ENCODE measurements at regions not wholly inside any gene's neighbourhood (a gene's known extent, or its start where the extent isn't known, plus 50 kb on each side); places are given as distances from the start of the nearest gene placed in this dataset.
"Not testable (repeated sequence)": the region's sequence is repeated elsewhere in the genome, so short reads cannot be mapped to it uniquely, and the experiment has no call there.

DNA sequence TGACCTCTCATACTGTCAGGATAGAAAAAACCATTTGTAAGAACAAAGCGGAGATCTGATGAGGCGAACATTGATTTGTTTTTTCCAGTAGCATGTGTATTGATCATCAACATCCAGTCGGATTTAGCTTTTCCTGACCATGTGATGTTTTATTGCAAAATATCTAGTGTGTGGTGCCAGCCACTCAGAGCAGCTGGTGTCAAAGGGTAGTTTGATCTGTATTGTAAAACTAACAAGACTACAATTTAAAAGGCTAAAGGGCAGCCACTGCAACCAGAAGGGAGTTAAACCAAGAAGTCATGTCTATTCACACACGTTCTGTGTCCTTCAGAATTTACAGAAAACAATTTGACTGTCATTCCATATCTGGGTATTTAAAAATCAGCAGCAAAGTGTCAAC lies 719.0 kb upstream of the FRG1 start:
- H3K36me3 Mint-ChIP-seq (ENCODE audit: low read depth): no peaks in the 10 kb centered on the region
- no peak overlapping the region for H3K27ac Mint-ChIP-seq
- no peaks in the 10 kb centered on the region for H3K27me3 Mint-ChIP-seq
- H3K4me3 Mint-ChIP-seq: no peak overlapping the region
- no peaks in the 10 kb centered on the region for H3K4me1 Mint-ChIP-seq (ENCODE audit: low read depth)
- no peaks in the 10 kb centered on the region for H3K9me3 Mint-ChIP-seq

DNA sequence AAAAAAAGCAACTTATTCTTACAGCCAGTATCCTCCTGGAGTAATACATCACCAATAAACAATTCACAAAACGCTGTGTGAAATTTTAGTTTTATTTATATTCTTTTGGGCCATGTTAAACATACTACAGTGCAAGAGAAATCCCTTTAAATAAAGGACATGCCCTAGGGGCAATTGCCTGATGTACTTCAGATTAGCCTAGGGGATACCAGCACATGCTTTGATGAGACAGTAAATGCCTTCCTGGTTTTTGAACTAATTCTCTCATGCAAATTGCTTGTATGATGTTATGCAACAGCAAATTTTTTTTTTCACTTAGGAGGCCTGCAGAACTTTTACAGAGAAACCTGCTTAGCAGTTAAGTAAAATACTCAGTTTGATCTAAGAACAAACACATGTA lies 711.9 kb upstream of the FRG1 start:
- Mint-ChIP-seq H3K36me3 (ENCODE audit: low read depth) (no peaks in the 10 kb centered on the region), H3K27ac (no peak overlapping the region), H3K4me1 (ENCODE audit: low read depth) (no peaks in the 10 kb centered on the region), H3K4me3 (no peak overlapping the region), H3K27me3 (no peaks in the 10 kb centered on the region), H3K9me3 (peaks cover 3% of the 10 kb centered on the region)

DNA sequence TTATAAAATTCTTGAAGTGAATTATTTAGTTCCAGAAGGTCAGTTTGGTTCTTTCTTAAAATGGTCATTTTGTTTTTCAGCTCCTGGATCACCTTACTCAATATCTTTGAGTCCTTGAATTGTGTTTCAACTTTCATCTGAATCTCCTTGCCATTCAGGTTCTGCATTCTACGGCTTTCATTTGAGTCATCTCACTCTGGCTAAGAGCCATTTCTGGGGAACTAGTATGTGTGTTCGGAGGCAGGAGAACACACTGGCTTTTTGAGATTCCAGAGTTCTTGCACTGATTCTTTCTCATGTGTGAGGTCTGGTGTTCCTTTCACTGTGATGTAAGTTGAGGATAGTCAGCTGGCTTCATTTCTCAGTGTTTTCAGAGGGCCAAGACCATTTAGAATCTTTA lies 708.4 kb upstream of the FRG1 start:
- H3K36me3 Mint-ChIP-seq (ENCODE audit: low read depth): no peaks in the 10 kb centered on the region
- H3K4me3 Mint-ChIP-seq: no peak overlapping the region
- no peaks in the 10 kb centered on the region for H3K4me1 Mint-ChIP-seq (ENCODE audit: low read depth)
- peaks cover 7% of the 10 kb centered on the region for H3K9me3 Mint-ChIP-seq
- H3K27me3 Mint-ChIP-seq: no peaks in the 10 kb centered on the region
- no peak overlapping the region for H3K27ac Mint-ChIP-seq

DNA sequence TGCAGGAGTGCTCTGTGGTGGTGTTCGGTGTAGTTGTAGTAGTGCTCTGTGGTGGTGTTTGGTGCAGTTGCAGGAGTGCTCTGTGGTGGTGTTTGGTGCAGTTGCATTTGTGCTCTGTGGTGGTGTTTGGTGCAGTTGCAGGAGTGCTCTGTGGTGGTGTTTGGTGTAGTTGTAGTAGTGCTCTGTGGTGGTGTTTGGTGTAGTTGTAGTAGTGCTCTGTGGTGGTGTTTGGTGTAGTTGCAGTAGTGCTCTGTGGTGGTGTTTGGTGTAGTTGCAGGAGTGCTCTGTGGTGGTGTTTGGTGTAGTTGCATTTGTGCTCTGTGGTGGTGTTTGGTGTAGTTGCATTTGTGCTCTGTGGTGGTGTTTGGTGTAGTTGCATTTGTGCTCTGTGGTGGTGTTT lies 706.9 kb upstream of the FRG1 start:
- H3K4me1 Mint-ChIP-seq (ENCODE audit: low read depth); H3K36me3 Mint-ChIP-seq (ENCODE audit: low read depth); H3K27ac Mint-ChIP-seq; H3K27me3 Mint-ChIP-seq; H3K9me3 Mint-ChIP-seq; H3K4me3 Mint-ChIP-seq: not testable (repeated sequence)

DNA sequence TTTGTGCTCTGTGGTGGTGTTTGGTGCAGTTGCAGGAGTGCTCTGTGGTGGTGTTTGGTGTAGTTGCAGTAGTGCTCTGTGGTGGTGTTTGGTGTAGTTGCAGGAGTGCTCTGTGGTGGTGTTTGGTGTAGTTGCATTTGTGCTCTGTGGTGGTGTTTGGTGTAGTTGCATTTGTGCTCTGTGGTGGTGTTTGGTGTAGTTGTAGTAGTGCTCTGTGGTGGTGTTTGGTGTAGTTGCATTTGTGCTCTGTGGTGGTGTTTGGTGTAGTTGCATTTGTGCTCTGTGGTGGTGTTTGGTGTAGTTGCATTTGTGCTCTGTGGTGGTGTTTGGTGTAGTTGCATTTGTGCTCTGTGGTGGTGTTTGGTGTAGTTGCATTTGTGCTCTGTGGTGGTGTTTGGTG lies 705.7 kb upstream of the FRG1 start:
- H3K27me3 Mint-ChIP-seq; H3K4me1 Mint-ChIP-seq (ENCODE audit: low read depth); H3K27ac Mint-ChIP-seq; H3K9me3 Mint-ChIP-seq; H3K36me3 Mint-ChIP-seq (ENCODE audit: low read depth); H3K4me3 Mint-ChIP-seq: not testable (repeated sequence)

DNA sequence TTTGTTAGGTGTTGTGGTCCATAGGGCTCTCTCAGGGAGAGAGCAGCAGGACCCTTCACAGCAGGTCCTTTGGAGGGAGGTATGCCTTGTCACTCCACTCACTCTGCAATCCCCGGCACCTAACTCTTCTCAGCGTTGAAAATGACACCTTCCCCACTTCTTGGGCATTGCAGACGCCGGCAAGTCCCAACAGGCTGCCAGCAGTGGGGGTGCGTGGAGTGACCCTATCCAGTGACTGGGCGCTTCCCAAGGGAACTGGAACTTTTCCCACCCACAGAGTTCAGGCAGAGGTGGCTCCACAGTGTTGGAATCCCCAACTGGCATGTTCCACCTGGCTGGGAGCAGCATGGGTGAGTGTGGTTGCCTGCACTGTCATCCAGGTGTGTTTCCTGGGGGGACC lies 705.1 kb upstream of the FRG1 start:
- H3K4me3 Mint-ChIP-seq: no peak overlapping the region
- H3K27me3 Mint-ChIP-seq: no peaks in the 10 kb centered on the region
- no peaks in the 10 kb centered on the region for H3K36me3 Mint-ChIP-seq (ENCODE audit: low read depth)
- H3K4me1 Mint-ChIP-seq (ENCODE audit: low read depth): no peaks in the 10 kb centered on the region
- H3K27ac Mint-ChIP-seq: no peak overlapping the region
- peaks cover 7% of the 10 kb centered on the region for H3K9me3 Mint-ChIP-seq

DNA sequence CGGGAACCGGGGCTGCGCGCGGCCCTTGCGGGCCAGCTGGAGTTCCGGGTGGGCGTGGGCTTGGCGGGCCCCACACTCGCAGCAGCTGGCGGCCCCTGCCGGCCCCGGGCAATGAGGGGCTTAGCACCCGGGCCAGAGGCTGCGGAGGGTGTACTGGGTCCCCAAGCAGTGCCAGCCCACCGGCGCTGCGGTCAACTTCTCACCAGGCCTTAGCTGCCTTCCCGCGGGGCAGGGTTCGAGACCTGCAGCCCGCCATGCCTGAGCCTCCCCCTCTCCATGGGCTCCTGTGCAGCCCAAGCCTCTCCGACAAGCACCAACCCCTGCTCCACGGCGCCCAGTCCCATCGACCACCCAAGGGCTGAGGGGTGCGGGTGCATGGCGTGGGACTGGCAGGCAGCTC lies 704.4 kb upstream of the FRG1 start:
- H3K4me3 Mint-ChIP-seq; H3K27me3 Mint-ChIP-seq; H3K4me1 Mint-ChIP-seq (ENCODE audit: low read depth); H3K9me3 Mint-ChIP-seq; H3K36me3 Mint-ChIP-seq (ENCODE audit: low read depth); H3K27ac Mint-ChIP-seq: not testable (repeated sequence)

DNA sequence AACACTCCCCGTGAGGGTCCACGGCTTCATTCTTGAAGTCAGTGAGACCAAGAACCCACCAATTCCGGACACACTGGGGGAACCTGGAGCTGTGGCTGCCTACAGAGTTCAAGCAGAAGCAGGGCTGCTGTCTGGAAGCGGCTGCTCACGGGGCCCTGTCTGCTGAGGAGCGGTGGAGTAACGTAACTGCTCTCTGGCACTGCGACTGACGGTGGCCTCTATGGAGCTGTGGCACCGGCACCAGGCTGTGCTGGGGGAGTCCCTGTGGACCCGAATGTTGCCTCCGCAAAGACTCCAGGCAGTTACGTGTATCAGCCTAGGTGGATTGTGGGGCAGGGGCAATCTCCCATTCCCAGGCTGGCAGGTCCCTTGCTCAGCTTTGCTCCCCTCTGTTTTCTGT lies 703.3 kb upstream of the FRG1 start:
- Mint-ChIP-seq H3K36me3 (ENCODE audit: low read depth) (no peaks in the 10 kb centered on the region), H3K27ac (no peak overlapping the region), H3K9me3 (peaks cover 4% of the 10 kb centered on the region), H3K27me3 (no peaks in the 10 kb centered on the region), H3K4me1 (ENCODE audit: low read depth) (no peaks in the 10 kb centered on the region), H3K4me3 (no peak overlapping the region)

DNA sequence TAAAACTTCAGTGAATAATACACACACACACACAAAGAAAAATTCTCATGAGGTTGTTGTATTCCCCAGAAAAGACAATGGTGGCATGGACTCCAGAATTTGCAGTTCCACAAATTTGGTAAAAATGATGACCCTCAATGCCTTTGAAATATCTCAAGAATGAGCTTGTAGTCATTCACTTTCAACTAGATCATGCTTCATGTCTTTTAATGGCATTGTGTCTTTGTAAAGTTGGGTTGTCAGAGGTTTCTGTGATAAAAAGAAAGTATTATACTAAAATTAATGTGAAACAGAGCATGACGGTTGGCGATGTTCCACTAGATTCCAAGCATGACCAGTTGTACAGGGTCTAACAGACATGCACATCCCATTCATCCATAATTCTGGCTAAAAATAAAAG lies 685.0 kb upstream of the FRG1 start:
- H3K27ac Mint-ChIP-seq: no peak overlapping the region
- no peaks in the 10 kb centered on the region for H3K36me3 Mint-ChIP-seq (ENCODE audit: low read depth)
- no peaks in the 10 kb centered on the region for H3K4me1 Mint-ChIP-seq (ENCODE audit: low read depth)
- H3K27me3 Mint-ChIP-seq: no peaks in the 10 kb centered on the region
- no peak overlapping the region for H3K4me3 Mint-ChIP-seq
- peaks cover 15% of the 10 kb centered on the region for H3K9me3 Mint-ChIP-seq

DNA sequence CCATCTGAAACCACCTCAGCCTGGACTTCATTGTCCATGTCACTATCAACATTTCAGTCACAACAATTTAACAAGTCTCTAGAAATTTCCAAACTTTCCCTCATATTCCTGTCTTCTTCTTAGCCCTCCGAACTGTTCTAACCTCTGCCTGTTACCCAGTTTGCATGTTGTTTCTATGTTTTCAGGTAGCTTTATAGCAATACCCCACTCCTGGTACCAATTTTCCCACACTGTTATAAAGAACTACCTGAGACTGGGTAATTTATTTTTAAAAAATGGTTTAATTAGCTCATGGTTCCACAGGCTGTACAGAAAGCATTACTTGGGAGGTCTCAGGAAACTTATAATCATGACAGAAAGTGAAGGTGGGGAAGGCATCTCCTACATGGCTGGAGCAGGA lies 679.2 kb upstream of the FRG1 start:
- Mint-ChIP-seq H3K27ac (no peak overlapping the region), H3K36me3 (ENCODE audit: low read depth) (no peaks in the 10 kb centered on the region), H3K9me3 (peaks cover 17% of the 10 kb centered on the region), H3K27me3 (no peaks in the 10 kb centered on the region), H3K4me3 (no peak overlapping the region), H3K4me1 (ENCODE audit: low read depth) (no peaks in the 10 kb centered on the region)

DNA sequence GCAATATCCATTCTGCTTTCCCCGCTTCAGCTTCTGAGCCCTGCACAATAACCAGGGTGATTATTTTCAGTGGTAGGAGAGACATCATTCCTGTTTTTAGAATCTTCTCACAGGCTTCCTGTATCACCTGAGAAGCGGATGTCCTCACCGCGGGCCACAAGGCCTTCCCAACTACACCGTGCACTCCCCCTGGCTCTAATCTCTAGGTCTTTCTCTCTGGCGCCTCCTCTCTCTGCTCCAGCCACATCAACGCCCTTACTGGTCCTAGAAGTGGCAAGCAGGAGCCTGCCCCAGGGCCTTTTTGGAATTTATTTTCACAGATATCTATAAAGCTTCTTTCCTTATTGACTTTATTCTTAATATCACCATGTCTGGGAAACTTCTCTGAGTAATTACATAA lies 675.2 kb upstream of the FRG1 start:
- H3K4me1 Mint-ChIP-seq (ENCODE audit: low read depth): no peaks in the 10 kb centered on the region
- no peaks in the 10 kb centered on the region for H3K27me3 Mint-ChIP-seq
- peaks cover 12% of the 10 kb centered on the region for H3K9me3 Mint-ChIP-seq
- no peaks in the 10 kb centered on the region for H3K36me3 Mint-ChIP-seq (ENCODE audit: low read depth)
- no peak overlapping the region for H3K4me3 Mint-ChIP-seq
- H3K27ac Mint-ChIP-seq: no peak overlapping the region

DNA sequence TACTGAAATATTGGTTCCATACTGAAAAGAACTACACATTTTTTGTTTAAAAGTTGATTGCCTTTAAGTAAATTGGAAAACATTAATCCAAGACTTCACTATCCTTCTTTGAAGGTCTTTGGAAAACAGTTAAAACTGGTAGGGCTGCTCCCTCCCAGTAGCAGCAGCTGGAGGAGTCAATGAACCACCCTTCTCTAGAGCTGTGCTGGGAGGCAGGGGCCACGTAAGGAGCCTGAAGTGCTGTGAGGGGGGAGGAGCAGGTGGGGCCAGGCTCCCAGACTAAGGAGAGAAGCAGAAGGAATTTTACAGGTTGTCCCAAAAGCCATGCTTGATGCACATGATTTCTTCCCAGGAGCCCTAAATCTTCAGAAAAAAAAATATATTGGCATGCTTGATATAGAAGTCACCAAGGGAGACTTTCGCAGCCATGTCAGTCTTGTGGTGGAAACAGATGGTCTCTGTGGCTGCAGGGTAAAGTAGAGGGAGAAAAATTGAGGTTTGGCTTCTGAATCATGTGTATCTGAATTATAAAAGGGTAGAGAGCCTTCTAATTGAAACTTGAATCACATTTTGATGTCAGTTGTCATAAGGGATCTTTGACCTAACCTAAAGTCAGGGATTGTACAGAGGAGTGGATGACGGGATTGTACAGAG lies 673.2 kb upstream of the FRG1 start:
- no peaks in the 10 kb centered on the region for H3K36me3 Mint-ChIP-seq (ENCODE audit: low read depth)
- no peak overlapping the region for H3K4me3 Mint-ChIP-seq
- H3K27ac Mint-ChIP-seq: no peak overlapping the region
- H3K27me3 Mint-ChIP-seq: no peaks in the 10 kb centered on the region
- H3K4me1 Mint-ChIP-seq (ENCODE audit: low read depth): no peaks in the 10 kb centered on the region
- peaks cover 11% of the 10 kb centered on the region for H3K9me3 Mint-ChIP-seq

DNA sequence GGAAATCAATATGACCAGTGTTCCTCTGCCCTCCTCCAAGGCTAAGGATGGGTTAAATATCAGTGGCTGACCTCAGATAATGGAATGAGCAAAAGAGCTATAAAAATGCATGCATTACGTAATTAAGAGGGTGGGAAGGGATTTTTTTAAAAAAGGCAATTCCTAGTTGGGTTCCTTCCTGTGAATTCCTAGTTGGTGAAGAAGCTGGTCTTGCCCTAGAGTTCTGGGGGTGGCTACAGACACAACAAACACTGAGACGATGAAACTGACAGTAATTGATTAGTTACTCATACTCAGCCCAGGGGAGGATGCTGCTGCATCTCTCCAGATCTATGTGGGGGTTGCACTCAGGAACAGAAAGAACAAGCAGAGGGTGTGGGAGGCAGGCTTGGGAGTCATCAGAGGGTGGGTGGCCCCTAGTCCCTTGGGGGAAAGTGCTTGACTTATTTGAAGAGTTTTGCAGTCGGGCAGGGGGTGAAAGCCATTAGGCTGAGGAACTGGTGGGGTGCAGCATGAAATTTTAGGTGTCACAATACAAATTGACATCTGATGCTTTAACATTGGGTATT lies 662.0 kb upstream of the FRG1 start:
- Mint-ChIP-seq H3K27ac (no peak overlapping the region), H3K36me3 (ENCODE audit: low read depth) (no peaks in the 10 kb centered on the region), H3K27me3 (no peaks in the 10 kb centered on the region), H3K4me3 (no peak overlapping the region), H3K4me1 (ENCODE audit: low read depth) (no peaks in the 10 kb centered on the region), H3K9me3 (peaks cover 4% of the 10 kb centered on the region)

DNA sequence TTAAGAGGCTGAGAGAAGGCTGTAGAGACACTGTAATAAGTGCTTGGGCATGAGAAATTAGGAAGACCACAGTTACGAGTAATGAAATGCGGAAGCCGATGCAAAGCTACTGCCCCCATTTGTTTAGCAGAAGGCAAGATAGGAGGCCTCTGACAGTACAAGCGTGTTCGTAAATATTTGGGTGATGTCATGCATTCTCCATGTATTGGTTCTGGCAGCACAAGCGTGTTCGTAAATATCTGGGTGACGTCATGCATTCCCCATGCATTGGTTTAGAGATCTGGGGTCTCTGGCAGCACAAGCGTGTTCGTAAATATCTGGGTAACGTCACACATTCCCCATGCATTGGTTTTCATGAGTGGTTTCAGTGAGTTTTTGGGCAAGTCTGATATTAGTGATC lies 661.5 kb upstream of the FRG1 start:
- H3K4me1 Mint-ChIP-seq (ENCODE audit: low read depth): no peaks in the 10 kb centered on the region
- no peaks in the 10 kb centered on the region for H3K36me3 Mint-ChIP-seq (ENCODE audit: low read depth)
- no peak overlapping the region for H3K4me3 Mint-ChIP-seq
- no peaks in the 10 kb centered on the region for H3K27me3 Mint-ChIP-seq
- no peak overlapping the region for H3K27ac Mint-ChIP-seq
- H3K9me3 Mint-ChIP-seq: peaks cover 4% of the 10 kb centered on the region

DNA sequence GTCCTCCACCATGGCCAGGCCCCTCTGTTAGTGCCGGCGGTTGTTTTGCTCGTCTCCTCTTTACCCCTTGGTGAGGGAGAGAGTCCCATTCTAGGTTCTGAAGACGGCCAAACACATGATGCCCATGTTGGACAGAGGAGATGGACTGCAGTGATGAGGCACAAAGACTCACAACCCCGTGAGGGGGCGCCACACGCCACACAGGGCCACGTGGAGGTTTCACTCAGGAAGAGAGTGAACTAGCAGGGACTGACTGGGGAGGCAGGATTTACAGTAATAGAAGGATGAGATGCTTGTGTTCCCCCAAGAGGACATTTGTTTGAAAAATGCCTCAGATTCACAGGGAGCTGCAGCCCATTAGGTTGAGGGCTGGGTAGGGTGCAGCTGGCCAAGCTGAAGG lies 655.3 kb upstream of the FRG1 start:
- Mint-ChIP-seq H3K27me3 (no peaks in the 10 kb centered on the region), H3K27ac (no peak overlapping the region), H3K4me1 (ENCODE audit: low read depth) (no peaks in the 10 kb centered on the region), H3K4me3 (no peak overlapping the region), H3K9me3 (peaks cover 4% of the 10 kb centered on the region), H3K36me3 (ENCODE audit: low read depth) (no peaks in the 10 kb centered on the region)

DNA sequence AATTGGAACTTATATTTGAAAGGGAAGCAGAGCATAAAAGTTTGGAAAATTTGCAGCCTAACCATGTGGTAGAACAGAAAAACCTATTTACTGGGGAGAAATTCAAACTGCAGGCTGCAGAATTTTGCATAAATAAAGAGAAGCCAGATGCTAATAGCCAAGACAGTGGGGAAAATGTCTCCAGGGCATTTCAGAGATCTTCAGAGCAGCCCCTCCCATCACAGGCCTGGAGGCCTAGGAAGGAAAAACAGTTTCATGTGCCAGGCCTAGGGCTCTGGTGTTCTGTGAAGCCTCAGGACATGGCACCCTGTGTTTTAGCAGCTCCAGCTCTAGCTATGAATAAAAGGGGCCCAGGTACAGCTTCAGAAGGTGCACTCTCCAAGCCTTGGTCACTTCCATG lies 648.7 kb upstream of the FRG1 start:
- Mint-ChIP-seq H3K4me3 (no peak overlapping the region), H3K4me1 (ENCODE audit: low read depth) (no peaks in the 10 kb centered on the region), H3K27me3 (no peaks in the 10 kb centered on the region), H3K9me3 (peaks cover 4% of the 10 kb centered on the region), H3K27ac (no peak overlapping the region), H3K36me3 (ENCODE audit: low read depth) (no peaks in the 10 kb centered on the region)
